ENCODE measurements at regions not wholly inside any gene's neighbourhood (a gene's known extent, or its start where the extent isn't known, plus 50 kb on each side); places are given as distances from the start of the nearest gene placed in this dataset.

- TF ChIP-seq, protein P1, sequence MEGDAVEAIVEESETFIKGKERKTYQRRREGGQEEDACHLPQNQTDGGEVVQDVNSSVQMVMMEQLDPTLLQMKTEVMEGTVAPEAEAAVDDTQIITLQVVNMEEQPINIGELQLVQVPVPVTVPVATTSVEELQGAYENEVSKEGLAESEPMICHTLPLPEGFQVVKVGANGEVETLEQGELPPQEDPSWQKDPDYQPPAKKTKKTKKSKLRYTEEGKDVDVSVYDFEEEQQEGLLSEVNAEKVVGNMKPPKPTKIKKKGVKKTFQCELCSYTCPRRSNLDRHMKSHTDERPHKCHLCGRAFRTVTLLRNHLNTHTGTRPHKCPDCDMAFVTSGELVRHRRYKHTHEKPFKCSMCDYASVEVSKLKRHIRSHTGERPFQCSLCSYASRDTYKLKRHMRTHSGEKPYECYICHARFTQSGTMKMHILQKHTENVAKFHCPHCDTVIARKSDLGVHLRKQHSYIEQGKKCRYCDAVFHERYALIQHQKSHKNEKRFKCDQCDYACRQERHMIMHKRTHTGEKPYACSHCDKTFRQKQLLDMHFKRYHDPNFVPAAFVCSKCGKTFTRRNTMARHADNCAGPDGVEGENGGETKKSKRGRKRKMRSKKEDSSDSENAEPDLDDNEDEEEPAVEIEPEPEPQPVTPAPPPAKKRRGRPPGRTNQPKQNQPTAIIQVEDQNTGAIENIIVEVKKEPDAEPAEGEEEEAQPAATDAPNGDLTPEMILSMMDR (IDR thresholded peaks at IDR 0.05) = no peak
Measured at GRCh38 chr1:184294101-184294500, 92.7 kb upstream of the C1orf21 start.

DNA sequence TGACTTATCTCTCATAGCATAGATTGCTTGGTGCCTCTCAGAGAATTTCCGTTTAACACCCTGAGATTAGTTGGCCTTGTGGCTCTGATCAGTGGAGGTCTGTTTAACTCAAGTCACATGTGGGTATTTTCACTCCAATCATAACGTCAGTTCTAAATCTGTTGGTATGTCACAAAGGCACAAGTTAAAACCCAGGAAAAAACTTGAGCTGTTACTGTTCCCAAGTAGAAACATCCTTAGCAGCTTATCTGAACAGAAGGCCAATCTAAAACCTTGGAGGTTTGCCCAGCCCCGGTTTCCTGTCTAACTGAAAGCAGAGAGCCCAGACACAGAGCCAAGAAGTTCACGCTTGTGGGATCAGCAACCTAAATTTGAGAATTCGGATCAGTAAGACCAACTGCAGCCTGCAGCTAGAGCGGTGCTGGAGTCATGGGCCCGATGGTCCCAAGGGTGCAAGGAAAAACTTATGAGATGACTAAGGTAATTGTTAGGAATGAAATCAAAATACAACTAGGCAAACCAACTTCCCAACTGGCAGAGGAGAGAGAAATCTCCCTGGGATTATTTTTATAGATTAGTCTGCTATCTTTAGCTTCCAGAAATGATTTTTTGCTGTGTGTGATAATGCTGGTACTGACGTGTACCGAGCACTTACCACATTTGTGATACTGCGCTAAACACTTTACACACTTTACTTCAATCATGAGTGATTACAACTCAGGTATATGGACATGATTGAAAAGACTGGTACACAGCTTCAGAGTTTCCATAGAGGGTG, 90.2 kb upstream of the C1orf21 start:
- TF ChIP-seq, protein P1 (IDR thresholded peaks at IDR 0.05) = no peak

GRCh38 chr1:184297244-184297750, 89.5 kb upstream of the C1orf21 start:
- TF ChIP-seq, protein P1 (IDR thresholded peaks at IDR 0.05) = no peak

DNA sequence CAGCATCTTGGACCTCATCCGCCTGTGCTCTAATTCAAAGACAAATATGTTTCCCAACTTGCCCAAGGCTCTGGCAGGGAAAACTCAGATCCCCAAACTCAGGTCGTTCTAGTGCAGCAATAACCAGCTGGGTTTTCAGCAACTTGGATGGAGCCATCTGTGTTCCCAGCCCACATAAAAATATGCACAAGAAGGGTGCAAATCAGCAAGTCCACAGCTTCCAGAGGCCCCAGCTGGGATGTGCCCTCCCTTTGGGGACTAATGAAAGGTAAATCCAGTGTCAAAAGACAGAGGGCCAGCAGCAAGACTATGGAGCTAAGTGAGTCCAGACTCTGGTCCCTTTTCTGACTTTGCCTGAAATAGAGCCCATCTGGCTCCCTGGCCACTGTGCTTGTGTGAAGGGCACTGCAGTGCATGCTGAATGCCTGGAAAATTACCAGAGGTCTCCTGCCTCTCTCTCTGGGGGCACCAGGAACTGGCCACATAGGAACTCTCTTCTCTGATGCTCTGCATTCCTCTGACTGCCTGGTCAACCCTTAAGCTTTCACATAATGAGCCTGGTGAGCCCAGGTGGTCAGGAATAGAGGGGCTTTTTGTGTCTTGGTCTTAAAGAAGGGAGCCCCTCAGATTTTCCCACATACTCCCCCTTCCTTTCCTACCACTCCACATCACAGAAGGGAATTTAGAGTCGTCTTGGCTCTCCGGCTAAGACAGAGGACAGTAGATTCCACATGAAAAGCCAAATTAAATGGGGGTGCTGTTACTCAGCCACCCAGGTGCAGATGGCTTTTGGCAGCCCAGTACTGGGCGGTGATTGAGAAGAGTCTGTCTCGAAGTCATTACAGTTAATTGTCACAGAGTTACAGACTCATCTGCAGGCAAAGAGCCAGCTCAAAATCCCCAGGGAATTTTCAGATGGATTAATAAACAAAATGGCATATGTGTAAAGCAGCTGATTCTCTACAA, 88.1 kb upstream of the C1orf21 start:
- TF ChIP-seq, protein P1 (IDR thresholded peaks at IDR 0.05) = no peak

GRCh38 chr1:184299406-184299790, 87.4 kb upstream of the C1orf21 start:
- TF ChIP-seq, protein P1 (IDR thresholded peaks at IDR 0.05) = no peak

DNA sequence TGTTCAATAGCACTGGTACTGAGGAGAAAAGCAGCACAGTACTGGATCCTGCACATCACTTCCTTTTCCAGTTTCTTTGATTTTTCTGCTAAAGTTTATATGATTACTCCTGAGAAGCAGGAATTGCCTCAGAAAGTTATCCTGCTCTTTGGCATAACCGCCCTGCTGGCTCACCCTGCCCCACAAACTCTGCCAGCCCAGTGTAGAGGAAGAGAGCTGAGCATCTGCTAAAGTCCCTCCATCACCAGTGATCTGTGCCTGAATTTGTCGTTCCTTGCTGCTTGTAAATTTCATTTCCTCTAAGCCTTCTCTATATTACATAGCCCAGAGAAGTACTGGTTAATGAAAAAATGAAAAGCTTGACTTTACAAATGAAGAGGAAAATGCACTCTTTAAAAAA, 87.0 kb upstream of the C1orf21 start:
- TF ChIP-seq, protein P1 (IDR thresholded peaks at IDR 0.05) = no peak

DNA sequence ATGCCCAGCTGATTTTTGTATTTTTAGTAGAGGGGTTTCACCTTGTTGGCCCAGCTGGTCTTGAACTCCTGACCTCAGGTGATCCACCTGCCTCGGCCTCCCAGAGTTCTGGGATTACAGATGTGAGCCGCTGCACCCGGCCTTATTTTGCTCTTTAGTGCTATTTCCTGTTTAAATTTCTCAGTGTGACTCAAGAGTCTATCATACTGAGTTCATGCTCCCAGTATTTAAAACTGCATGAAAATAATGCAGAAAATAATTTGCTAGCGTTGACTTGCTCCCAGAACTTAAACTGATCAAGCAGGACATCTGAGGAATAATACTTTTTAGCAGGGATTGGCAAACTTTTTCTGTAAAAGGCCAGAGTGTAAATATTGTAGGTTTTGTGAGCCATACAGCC, 86.4 kb upstream of the C1orf21 start:
- TF ChIP-seq, protein P1 (IDR thresholded peaks at IDR 0.05) = no peak
